Cardiac fibroblast (primary cell): ENCODE measurements at regions not wholly inside any gene's neighbourhood (a gene's known extent, or its start where the extent isn't known, plus 50 kb on each side); places are given as distances from the start of the nearest gene placed in this dataset.

Source experiments
- DNase-seq, 2 donors: peaks; one replicate each; pipeline versions ENCODE4 v3.0.0 to v3.0.0-alpha.2; 2010; ENCODE audit warnings: low read depth in 2 of 2
- H3K4me3 ChIP-seq, 2 donors: replicated peaks in 1 of 2; 1 replicate in 1 of 2; 2 replicates in 1 of 2; pipeline ENCODE4 v1.5.1; 2011; ENCODE audit warnings: low read depth in 2 of 2, low read length in 2 of 2, mild to moderate bottlenecking in 2 of 2, moderate library complexity in 1 of 2
- TF ChIP-seq, protein P1 (sequence below): IDR thresholded peaks from one replicate; pipeline ENCODE4 v1.5.1; 2011; ENCODE audit warnings: low read depth, mild to moderate bottlenecking, low read length, inconsistent platforms

DNA sequence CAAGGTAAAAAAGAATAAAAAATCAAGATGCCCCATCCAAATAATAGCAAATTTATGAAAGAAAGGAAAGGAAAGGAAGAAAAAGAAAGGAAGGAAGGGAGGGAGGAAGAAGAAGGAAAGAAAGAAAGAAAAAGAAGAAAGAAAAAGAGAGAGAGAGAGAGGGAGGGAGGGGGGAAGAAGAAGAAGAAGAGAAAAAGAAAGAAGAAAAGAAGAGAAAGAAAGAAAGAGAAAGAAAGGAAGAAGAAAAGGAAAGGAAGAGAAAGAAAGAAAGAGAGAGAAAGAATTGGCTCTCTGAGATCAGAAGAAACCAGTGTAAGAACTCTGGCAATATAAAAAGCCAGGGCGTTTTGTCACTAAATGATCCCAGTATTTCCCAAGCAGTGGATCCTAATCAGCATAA is 401.7 kb downstream of the EPHA7 start:
- DNase-seq: no peak
- TF ChIP-seq, protein P1, sequence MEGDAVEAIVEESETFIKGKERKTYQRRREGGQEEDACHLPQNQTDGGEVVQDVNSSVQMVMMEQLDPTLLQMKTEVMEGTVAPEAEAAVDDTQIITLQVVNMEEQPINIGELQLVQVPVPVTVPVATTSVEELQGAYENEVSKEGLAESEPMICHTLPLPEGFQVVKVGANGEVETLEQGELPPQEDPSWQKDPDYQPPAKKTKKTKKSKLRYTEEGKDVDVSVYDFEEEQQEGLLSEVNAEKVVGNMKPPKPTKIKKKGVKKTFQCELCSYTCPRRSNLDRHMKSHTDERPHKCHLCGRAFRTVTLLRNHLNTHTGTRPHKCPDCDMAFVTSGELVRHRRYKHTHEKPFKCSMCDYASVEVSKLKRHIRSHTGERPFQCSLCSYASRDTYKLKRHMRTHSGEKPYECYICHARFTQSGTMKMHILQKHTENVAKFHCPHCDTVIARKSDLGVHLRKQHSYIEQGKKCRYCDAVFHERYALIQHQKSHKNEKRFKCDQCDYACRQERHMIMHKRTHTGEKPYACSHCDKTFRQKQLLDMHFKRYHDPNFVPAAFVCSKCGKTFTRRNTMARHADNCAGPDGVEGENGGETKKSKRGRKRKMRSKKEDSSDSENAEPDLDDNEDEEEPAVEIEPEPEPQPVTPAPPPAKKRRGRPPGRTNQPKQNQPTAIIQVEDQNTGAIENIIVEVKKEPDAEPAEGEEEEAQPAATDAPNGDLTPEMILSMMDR: no peak
- no peak overlapping the region for H3K4me3 ChIP-seq

DNA sequence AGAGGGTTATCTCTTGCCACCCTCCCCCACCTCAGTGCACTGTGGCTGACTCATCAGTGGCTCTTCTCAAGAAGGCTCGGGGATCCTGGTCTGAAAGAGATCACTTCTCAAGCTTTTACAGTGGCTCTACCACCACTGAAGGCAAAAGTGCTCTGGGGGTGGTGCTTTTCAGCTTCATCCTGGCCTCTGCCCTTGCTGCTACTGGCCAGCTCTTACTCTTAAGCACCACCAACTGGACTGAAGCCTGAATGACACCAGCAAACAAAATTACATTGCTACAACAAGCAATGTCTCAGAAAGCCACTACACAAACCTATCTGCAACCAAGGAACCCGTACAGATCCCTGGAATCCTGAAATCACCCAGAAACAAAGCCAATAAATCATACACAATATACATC is 402.1 kb downstream of the EPHA7 start:
- peak in 1 of 2 donors; percentile 3 for DNase-seq
- H3K4me3 ChIP-seq: no peak overlapping the region
- TF ChIP-seq, protein P1: no peak

DNA sequence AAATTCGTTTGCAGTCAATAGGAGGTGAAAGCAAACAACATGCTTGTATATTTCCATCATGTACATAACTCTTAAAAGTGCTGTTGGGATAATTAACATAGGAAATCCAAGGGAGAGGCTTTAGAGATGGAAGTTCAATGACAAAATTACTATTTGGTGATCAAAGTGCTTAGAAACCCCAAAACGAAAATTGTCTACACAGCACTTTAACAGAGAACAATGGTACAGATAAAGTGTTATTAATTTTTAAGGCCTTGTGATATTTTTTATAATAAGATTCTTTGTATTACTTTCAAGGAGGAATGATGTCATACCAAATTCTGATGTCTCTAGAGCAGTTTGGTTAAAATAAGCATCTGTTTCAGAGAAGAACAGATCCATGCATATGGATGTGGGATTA is 406.3 kb downstream of the EPHA7 start:
- TF ChIP-seq, protein P1: no peak
- H3K4me3 ChIP-seq: no peak overlapping the region

DNA sequence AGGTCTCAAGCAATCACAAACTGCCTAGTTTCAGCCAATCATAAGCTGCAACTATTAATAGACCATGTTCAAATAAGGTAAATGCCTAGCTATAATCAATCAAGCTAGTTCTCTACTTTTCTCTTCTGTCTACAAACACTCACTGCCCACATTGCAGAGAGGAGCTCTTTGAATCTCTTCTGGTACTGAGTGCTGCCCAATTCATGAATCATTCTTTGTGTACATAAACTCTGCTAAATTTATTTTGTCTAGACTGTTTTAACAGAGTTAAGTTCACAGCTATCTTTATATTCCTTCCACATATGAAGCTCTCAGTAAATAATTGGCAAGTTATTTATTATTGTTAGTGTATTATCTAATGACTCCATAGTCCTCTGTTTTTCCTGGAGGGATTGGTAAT is 411.0 kb downstream of the EPHA7 start:
- H3K4me3 ChIP-seq: no peak overlapping the region
- TF ChIP-seq, protein P1: no peak
- DNase-seq: no peak

More for the DNA sequence above, 406.3 kb downstream of the EPHA7 start:
- DNase-seq: no peak

DNA sequence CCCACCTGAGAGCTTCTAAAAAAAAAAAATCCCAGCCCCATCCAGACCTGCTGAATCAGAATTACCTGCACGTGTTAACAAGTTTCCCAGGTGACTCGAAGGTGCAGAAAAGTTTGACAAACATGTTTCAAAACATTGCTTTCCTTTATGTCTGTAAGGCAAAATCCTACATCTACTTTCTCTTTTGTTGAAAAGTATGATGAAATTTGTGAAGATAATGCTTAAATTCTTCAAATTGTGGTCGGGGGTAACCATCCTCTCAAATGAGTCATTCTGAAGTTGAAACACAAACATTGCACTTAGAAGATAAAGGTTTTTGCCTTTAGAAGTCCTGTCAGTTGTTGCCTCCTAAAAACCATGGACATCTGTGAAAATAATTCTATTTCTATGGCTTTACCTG is 429.7 kb downstream of the EPHA7 start:
- TF ChIP-seq, protein P1: no peak
- peak in 1 of 2 donors; percentile 1 for DNase-seq
- no peak overlapping the region for H3K4me3 ChIP-seq

DNA sequence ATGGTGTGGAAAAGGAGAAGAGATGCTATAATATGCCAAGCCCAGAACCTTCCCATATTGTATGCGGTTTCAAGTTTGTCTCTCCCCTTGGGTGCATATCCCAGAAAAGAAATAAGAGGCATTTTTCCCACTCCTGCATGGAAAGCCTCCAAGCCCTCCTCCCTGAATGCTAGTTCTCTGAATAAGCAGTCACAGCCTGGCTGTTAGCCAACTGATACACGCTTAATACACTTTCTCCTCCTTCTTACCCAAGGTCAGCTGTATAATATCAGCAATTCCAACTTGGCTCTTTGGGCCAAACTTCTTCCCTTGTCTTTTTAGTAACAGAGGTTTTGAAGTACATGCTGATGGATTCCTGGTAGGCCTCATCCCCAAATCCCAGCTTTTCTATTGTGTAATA is 440.1 kb downstream of the EPHA7 start:
- TF ChIP-seq, protein P1: no peak
- DNase-seq: peak in 1 of 2 donors; percentile 19

DNA sequence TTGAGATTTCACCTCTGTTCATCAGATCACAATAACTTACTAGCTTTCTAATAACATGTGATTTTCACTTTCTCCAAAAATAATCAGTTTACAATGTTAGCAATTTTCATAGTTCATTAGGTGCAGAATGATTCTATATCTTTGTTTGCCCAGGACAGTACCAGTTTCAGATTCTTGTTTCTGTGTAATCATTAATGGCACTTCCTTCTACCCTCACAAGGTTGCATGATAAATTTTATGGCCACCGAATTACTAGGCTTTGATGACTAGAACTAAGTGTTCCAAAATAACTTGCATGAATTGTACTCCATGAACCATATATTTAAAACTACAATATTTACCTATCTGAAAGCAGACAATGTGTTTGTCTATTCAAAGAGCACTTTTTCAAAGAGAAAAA is 442.3 kb downstream of the EPHA7 start:
- TF ChIP-seq, protein P1: no peak
- no peak overlapping the region for H3K4me3 ChIP-seq
- DNase-seq: no peak

More for the DNA sequence above, 440.1 kb downstream of the EPHA7 start:
- no peak overlapping the region for H3K4me3 ChIP-seq
